ENCODE measurements at regions not wholly inside any gene's neighbourhood (a gene's known extent, or its start where the extent isn't known, plus 50 kb on each side); places are given as distances from the start of the nearest gene placed in this dataset.

DNA sequence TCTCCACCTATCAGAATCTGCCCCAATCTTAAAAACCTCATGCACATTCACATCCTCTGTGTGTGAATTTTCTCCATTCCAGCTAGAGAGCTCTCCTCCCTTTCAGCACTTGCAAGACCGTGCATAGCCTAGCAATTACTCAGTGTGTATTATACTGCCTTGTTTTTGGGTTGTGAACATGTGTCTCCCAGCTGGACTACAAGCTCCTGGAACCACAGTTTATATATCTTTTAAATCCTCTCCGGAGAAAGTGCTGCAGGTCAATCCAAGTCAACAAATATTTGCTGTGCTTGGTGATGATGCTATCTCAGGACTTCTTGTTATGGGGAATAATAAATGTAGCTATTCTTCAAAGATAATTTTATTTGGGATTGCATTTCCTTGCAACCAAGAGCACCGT lies 58.2 kb upstream of the MEX3C start:
- Histone ChIP-seq H2AFZ (ENCODE audit: low read length) (no peak overlapping the region), H3K4me1 (ENCODE audit: insufficient read depth, low read length) (peaks cover 5% of the 10 kb centered on the region), H4K20me1 (ENCODE audit: insufficient read depth, low read length) (no peaks in the 10 kb centered on the region), H3K9me3 (ENCODE audit: low read length) (no peaks in the 10 kb centered on the region), H3K79me2 (ENCODE audit: insufficient read depth, low read length) (no peaks in the 10 kb centered on the region), H3K36me3 (replicated peaks in 1 of 2; ENCODE audit: control insufficient read depth in 1 of 2, insufficient read depth in 2 of 2, low read length in 2 of 2) (no peaks in the 10 kb centered on the region), H3K4me2 (ENCODE audit: low read depth, low read length) (no peak overlapping the region), H3K4me3 (replicated peaks in 1 of 3; ENCODE audit: insufficient read depth in 1 of 3, low read depth in 2 of 3, low read length in 3 of 3) (no peak overlapping the region), H3K27me3 (ENCODE audit: control insufficient read depth in 1 of 2, insufficient read depth in 2 of 2, low read length in 2 of 2) (no peaks in the 10 kb centered on the region), H3K9ac (ENCODE audit: insufficient read depth, low read depth, low read length) (no peak overlapping the region), H3K27ac (ENCODE audit: extremely low read length, insufficient read depth, low read length) (no peak overlapping the region)
- intact Hi-C loops (cut with micrococcal nuclease; ENCODE audit: unreplicated experiment) (no loop called here), in situ Hi-C loops (cut with HindIII; ENCODE audit: extremely low pct_ligation_motif_present, low pct_unique_long_range_greater_than_20kb) (no loop called here)
- FAIRE-seq (no peak), ATAC-seq (no peak), DNase-seq (ENCODE audit: low spot score) (no peak)
- ChIA-PET POLR2A (no interaction called here), CTCF (ENCODE audit: low intra/inter-chr PET ratio, low total read pairs) (no interaction called here)
- 10% methylated on average over 3 of the region's 3 CpGs for WGBS (ENCODE audit: low lambda C conversion rate)
- no peak for TF ChIP-seq FOXA1 (IDR thresholded peaks at IDR 0.05)
- TF ChIP-seq FOXA1 (CRISPR knock-in tag; IDR thresholded peaks at IDR 0.05) = no peak
- TF ChIP-seq KAT8 (CRISPR knock-in tag; IDR thresholded peaks at IDR 0.05) = no peak
- TF ChIP-seq MLLT10 (CRISPR knock-in tag; IDR thresholded peaks at IDR 0.05) = no peak
- no peak for TF ChIP-seq ARHGAP35 (CRISPR knock-in tag; IDR thresholded peaks at IDR 0.05; ENCODE audit: borderline replicate concordance)
- TF ChIP-seq BRCA1 (CRISPR knock-in tag; IDR thresholded peaks at IDR 0.05) = no peak
- TF ChIP-seq GPN1 (CRISPR knock-in tag; IDR thresholded peaks at IDR 0.05; ENCODE audit: borderline replicate concordance) = no peak
- TF ChIP-seq HNRNPL (IDR thresholded peaks at IDR 0.05; ENCODE audit: low read depth, low read length) = no peak
- no peak for TF ChIP-seq GATAD2A (CRISPR knock-in tag; IDR thresholded peaks at IDR 0.05)
- no peak for TF ChIP-seq THRA (CRISPR knock-in tag; IDR thresholded peaks at IDR 0.05; ENCODE audit: borderline replicate concordance)
- TF ChIP-seq KDM2A (CRISPR knock-in tag; IDR thresholded peaks at IDR 0.05; ENCODE audit: borderline replicate concordance, low read depth) = no peak
- TF ChIP-seq SAFB2 (CRISPR knock-in tag; IDR thresholded peaks at IDR 0.05; ENCODE audit: borderline replicate concordance, low read depth) = no peak
- no peak for TF ChIP-seq SKI (IDR thresholded peaks at IDR 0.05; ENCODE audit: partially characterized antibody)
- no peak for TF ChIP-seq ZNF7 (CRISPR knock-in tag; IDR thresholded peaks at IDR 0.05)
- BruUV-seq (replicated peaks) = no TSS peak

Measured in HepG2 (cell line).